ENCODE measurements at regions not wholly inside any gene's neighbourhood (a gene's known extent, or its start where the extent isn't known, plus 50 kb on each side); places are given as distances from the start of the nearest gene placed in this dataset.
"Not testable (repeated sequence)": the region's sequence is repeated elsewhere in the genome, so short reads cannot be mapped to it uniquely, and the experiment has no call there.

DNA sequence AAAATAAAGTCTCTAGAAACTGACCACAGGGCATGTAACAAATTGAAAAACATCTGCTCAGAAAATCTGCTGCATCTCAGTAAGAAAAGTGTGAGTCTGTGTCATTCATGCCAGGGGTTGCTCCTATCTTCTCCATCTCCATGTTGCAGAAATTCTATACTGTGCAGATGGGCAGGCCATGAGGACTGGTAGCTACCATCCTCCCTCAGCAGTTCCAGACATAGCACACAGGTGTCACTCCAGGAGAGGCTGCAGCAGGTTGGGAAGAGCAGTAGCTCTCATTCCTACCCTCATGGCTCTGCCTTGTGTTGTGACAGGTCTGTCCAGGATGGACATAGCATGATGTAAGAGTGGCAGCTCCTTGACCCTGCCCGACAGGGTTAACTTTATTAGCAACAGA is 173.4 kb downstream of the NDUFS4 start:
- DNase-seq (ENCODE audit: low spot score): no peak

DNA sequence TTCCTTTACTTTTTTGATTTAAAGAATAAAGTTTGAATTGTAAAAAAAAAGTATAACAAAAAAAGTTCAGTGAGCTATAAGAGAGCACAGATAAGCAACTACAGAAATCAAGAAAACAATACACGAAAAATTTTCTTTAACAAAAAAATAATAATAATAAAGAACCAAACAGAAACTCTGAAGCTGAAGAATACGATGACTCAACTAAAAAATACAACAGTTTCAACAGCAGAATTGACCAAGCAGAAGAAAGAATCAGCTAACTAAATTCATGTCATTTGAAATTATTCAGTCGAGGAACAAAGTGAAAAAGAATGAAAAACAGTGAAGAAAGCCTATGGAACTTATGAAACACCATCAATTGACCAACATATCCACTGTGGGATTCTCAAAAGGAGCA is 177.7 kb downstream of the NDUFS4 start:
- DNase-seq (ENCODE audit: low spot score): no peak

DNA sequence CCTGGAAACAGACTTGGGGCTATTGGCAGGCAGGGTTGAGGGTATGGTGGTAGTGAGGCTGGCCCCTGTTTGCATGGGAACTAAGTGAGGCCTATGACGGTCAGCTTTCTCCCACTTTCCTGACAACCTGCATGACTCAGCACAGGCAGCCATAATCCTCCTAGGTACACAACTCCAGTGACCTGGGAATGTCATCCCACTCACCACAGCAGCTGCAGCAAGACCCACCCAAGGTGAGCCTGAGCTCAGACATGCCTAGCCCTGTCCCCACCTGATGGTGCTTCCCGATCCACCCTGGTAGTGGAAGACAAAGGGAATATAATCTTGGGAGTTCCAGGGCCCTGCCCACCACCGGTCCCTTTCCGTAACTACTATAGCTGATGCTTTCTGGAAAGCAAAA is 178.7 kb downstream of the NDUFS4 start:
- DNase-seq (ENCODE audit: low spot score): no peak

DNA sequence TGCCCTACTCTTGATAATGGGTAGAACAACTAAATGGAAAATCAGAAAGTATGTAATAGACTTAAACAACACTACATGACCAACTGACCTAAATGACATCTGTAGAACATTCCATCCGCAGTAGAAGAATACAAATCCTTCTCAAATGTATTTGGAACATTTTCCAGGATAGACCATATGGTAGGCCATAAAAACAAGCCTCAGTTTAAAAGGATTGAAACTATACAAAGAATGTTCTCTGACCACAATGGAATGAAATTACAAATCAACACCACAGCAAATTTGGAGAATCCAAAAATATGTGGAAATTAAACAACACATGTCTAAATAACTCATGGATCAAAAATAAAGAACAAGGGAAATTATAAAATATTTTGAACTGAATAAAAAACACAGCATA is 189.2 kb downstream of the NDUFS4 start:
- DNase-seq (ENCODE audit: low spot score): no peak

DNA sequence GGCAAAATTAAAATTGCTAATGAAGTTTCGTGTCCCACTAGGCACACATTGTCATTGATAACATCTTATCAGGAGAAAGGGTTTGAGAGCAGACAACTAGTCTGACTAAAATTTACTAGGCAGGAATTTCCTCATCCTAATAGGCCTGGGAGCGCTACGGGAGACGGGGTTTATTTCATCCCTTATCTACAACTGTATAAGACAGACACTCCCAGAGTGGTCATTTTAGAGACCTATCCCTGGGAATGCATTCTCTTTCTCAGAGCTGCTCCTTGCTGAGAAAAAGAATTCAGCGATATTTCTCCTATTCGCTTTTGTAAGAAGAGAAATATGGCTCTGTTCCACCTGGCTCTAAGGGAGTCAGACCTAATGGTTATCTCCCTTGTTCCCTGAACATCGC is 191.8 kb downstream of the NDUFS4 start:
- DNase-seq (ENCODE audit: low spot score): not testable (repeated sequence)

DNA sequence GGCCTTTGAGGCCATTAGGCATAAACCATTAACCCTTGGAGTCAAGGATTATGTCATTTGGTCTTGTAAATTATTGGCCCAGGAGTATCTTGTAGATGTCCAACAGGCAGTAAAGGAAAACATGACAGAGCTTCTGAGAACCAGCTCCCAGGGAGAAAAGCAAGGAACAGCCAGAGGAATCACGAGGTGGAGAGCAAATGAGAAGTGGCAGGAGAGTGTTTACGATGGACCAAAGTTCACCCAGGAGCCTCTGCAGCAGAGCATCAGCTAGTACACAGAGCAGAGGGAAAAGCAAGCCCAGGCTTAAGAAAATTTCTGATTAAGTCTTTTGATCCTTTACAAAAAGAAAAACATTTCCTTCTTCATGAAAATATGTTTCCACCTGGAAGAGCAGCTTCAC is 206.2 kb downstream of the NDUFS4 start:
- DNase-seq (ENCODE audit: low spot score): no peak

DNA sequence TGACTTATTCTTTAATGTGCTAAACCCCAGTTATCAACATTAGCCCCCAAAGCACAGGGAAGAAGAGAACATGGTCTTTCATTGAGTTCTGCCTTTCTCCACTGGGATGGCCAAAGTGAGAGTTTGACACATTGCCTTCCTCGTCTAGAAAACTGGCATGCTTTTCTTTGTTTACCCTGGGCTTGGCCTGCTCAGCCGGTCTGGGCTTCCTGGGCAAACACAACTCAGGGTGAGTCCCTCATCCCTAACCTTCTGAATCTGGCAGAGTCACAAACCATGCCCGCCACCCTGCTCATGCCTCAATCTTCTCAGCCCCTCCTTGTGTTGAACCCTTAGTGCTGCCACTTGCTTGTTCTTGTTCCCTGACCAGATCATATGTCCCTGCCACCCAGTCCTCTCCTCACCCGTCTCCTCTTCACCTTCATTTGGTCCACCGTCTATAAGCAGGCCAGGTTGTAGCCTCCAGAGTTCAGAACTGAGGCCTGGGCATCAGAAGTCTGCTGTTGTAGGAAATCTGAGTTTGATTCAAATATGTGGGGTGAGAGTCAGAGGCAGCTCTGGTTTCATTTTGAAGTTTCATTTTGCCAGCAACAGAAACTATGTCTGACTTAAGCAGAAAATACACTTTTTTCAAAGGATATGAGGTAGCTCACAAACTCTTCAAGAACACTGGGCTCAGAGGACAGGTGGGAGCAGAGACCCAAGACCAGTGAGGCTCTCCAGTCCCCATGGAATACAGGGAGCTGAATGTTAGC is 217.6 kb downstream of the NDUFS4 start:
- no peak for DNase-seq (ENCODE audit: low spot score)

DNA sequence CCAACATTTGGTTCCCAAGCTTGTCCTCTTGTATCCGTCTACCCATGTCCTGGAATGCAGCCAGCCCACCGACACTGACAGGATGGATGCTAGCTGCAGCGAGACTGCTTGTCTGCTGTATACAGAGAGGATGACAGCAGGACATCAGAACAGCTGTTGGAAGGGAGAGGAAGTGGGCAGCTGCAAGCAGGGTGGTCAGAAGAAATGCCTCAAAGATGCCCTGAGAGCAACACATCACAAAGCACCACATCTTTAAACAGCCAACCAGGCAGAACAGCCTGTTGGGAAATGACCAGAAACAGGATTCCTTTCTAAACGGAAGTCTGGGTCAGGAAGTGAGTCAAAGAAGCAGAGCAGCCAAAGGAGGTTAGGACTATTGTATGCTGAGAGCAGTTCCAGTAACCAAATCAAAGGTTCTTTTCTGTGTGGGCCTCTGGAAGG is 219.1 kb downstream of the NDUFS4 start:
- no peak for DNase-seq (ENCODE audit: low spot score)

DNA sequence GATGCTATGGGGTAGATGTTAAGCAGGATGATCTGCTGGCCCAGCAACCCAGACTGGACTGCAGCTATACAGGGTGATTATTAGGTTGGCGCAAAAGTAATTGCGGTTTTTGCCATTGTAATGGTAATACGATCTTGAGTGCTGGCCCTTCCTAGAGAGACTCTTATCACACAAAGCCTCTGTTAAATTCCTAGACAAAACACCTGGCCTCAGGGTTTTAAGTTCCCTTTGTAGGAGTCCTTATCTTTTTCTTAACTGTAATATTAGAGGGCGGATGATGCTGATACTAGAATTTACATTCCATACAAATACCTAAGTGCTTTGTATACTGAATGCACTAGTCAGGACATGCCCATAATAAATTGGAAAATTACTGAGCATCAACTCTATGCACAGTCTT is 222.2 kb downstream of the NDUFS4 start:
- no peak for DNase-seq (ENCODE audit: low spot score)

DNA sequence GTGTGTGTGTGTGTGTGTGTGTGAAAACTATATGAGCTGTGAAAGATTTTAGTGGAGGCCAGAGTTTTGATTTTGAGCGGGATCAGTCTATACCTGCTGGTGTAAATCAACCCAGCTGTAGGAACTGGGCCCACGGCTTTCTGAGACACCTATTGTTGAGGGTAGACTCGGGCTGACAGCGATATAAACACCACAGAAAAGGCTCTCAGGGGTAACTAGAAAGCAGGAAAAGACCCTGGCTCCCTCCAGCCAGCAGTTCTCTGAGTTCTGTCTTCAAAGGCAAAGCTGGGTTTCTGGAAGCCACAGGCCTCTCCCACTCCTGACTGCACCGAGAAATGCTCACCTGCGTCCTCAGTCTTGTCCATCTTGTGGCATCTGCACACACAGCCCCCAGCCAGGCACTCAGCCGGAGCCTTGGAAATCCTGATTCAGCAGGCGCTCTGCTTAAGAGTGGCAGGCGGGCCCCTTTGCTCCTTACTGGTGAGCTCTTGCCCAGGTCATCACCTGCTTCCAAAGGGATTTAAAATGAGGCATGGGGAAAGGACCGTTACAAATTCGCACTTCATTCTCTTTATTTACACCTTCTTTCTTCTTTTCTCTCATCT is 223.3 kb downstream of the NDUFS4 start:
- no peak for DNase-seq (ENCODE audit: low spot score)

DNA sequence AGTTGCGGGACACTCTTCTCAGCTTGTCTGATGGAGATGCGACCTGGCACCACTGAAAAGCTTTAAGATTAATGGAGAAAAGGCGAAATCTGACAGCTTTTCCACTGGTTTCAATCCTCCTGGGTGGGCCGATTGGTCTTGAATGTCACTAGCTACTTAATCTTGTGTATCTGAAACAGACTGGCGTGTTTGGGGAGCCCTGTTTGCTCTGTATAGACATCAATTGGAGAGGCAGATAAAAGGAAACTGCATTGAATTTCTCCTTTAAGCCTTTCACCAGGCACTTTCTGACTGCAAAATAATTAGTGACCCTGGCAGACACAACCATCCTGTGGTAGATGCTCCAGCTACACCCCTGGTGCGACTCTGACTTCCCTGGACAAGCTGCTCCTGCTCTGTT is 224.2 kb downstream of the NDUFS4 start:
- no peak for DNase-seq (ENCODE audit: low spot score)

DNA sequence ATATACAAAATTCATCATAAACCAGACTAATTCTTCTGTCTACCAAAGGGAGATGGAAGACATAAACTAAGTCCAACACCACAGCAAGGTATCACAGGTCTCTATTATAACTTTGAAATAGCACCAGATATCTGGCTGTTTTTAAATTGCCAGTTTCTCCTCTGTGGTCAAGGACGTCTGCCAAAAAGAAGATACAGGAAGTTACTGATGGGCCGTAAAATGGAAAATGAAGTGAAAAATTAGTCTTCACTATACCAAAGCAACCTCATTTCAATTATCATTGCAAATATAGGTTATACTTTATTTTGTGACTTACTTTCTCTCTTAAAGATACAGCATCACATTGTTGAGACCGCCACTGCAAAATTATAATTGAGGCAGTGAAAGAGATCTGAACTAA is 225.5 kb downstream of the NDUFS4 start:
- no peak for DNase-seq (ENCODE audit: low spot score)

DNA sequence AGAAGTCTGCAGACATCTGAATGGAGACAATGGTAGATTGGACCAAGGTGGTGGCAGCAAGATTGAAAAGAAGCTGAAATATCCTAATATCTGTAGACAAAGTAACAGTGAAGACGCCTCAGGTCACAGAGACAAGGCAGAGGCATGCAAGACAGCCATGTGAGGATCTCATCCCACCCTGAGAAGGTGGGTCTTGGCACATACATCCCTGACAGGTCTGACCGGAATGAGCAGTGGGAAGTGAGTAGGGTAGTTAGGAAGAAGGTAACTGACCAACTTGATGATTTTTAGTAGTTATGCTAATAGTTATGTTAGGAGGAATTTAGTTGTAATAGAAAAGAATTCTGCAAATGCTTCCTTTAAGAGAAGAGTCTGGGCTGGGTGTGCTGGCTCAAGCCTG is 229.6 kb downstream of the NDUFS4 start:
- no peak for DNase-seq (ENCODE audit: low spot score)

DNA sequence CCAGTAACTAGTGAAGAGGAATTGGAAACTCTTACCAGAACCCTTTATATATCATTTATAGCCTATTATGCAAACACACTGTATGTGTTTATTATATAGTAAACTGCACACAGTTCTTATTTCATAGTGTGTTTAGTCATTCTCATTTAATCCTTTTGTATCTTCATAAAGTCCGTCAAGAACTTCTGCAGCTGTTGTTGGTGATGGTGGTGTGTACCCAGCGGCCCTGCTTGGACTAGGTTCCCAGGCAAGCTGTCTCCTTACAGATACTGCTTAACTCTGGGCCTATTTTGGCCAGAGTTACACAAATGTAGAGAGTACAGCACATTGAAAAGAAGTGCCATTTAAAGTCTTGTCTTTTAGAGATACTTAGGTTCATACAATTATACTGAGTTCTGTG is 231.9 kb downstream of the NDUFS4 start:
- no peak for DNase-seq (ENCODE audit: low spot score)

DNA sequence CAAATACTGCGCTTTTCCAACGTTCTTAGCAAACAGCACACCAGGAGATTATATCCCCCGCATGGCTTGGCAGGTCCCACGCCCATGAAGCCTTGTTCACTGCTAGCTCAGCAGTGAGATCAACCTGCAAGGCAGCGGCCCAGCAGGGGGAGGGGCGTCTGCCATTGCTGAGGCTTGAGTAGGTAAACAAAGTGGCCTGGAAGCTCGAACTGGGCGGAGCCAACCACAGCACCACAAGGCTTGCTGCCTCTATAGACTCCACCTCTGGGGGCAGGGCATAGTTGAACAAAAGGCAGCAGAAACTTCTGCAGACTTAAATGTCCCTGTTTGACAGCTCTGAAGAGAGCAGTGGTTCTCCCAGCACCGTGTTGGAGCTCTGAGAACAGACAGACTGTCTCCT is 239.2 kb downstream of the NDUFS4 start:
- not testable (repeated sequence) for DNase-seq (ENCODE audit: low spot score)

DNA sequence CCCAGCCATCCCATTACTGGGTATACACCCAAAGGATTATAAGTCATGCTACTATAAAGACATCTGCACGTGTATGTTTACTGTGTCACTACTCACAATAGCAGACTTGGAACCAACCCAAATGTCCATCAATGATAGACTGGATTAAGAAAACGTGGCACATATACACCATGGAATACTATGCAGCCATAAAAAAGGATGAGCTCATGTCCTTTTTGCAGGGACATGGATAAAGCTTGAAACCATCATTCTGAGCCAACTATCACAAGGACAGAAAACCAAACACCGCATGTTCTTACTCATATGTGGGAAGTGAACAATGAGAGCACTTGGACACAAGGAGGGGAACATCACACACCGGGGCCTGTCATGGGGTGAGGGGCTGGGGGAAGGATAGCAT is 248.0 kb downstream of the NDUFS4 start:
- DNase-seq (ENCODE audit: low spot score): not testable (repeated sequence)

DNA sequence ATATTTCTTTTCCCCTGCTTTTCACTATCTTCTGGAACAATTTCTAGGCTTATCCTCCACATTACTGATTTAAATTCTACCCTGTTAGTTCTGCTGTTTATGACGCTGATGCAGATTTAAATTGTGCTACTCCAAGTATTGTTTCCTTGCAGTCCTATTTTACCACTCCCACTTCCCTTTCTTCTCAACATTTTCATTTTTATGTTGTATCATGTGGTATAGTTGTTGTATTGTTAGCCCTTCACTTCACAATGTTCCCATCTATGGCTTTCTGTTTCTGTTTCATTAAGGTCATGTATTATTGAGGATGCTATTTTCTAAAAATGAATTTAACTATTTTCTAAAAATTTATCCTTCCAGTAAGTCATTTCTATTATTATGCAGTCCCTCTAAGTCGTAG is 254.4 kb downstream of the NDUFS4 start:
- no peak for DNase-seq (ENCODE audit: low spot score)

DNA sequence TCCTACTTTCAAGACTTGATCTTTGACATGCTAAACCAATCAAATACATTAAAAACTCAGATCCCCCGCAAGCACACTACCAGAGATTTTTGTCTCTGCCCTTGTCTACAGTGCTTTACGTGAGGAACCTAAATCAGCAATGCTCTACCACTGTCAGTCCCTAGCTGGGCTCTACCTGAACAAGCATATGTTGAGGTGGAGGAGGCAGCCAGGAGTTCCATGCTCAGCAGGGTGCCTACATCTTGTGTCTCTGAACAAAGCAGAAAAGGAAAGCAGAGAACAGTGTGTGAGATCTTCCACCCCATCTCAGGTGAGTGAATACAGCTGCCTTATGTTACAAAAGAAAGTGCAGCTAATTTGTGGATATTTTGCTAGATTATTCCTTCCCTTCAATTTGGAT is 255.0 kb downstream of the NDUFS4 start:
- no peak for DNase-seq (ENCODE audit: low spot score)

DNA sequence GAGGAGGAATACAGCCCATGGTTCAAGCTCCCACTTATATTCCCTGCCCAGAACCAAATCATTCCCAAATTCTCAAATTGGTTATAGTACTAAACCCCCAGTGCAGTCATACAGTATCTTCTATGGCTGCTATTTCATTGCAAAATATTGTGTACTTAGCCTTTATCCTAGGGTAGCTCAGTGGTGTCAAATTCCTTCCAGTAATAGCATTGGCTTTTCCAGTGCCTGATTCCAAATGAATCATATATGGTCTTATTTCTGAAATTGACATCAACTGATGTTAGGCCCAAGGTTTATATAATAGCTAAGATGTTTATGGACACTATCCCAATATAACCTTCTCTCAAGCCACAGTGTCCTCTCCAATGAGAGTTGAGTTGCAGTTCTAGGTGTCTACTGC is 256.7 kb downstream of the NDUFS4 start:
- no peak for DNase-seq (ENCODE audit: low spot score)

DNA sequence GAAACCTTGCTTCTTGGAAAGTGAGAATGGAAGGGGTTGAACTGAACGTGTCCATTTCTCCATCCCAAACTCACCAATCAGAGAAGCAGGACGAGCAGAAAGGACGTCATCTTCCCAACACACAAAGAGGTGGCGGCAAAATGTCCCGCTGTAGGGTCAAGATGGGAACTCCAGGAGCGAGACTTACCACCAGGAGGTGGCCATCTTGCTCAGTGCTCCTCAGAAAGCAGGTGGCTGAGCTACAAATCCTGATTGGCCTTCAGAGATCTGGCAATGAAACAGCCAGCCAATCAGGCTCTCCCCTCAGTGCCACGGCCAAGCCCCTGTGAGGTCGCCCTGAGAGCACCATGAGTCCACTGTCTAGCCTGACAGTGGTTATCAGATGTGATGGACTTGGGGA is 259.0 kb downstream of the NDUFS4 start:
- DNase-seq (ENCODE audit: low spot score): no peak

DNA sequence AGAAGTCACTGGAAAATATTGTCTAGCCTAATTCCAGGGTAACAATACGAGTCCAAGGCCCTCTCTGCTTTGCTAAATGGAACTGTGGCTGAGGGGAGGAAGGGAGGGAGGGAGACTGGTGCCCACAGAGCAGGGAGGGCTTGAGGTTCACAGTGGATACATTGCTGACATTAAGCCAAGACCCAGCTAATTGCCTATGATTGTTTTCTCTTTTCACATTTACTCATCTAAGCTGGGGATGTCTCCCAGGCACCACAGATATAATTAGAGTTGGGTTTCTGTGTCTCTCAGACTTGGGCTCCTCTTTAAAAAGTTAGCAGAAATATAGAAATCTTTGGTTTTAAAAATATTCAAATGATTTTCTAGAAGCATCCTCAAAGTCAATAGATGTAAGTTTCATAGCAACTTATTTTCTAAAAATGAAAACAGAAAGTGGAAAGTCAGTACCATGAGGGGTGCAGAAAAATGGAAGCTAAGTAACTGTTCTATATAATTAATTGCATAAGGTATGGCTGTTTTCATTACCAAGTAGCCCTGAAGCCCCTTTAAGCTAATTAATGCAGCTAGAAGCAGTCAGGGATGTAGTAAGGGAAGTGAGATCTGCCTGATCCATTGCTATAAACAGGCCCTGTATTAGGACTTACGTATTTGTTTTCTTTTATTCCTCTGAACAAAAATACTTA is 259.8 kb downstream of the NDUFS4 start:
- no peak for DNase-seq (ENCODE audit: low spot score)

DNA sequence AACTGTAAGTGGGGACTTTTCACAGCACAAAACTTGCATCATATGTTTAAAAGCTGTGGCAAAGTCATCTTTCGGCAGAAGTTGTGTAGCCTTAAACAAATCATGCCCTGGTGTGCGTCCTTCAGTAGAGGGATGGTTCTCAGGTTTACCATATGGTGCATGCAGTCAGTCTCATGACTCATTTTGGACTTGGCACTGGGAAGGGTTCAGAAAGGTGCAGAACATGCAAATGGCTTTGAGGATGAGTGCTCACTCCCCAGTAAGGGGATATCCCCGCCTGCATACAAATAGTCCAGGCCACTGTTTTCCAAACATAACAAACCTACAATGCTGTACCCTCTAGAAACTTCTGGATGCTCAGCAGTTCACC is 260.3 kb downstream of the NDUFS4 start:
- no peak for DNase-seq (ENCODE audit: low spot score)

DNA sequence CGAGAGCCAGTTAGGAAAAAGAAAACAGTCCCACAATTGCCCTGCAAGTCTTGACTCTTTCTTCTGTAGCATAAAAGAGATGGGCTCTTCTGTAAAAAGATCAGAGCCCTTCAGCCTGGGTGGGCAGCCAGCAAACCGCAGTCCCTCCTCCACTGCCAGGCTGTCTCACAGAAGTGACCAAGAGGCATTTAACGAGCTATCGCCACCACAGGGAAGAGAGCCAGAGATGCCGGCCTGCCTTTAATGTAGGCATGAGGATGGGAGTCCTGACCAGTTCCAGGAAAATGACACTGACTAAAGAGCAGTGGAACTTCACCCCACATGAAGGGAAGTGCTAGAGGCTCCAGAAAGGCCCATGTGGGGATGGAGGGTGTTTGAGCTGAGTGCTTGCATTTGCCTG is 264.6 kb downstream of the NDUFS4 start:
- no peak for DNase-seq (ENCODE audit: low spot score)

DNA sequence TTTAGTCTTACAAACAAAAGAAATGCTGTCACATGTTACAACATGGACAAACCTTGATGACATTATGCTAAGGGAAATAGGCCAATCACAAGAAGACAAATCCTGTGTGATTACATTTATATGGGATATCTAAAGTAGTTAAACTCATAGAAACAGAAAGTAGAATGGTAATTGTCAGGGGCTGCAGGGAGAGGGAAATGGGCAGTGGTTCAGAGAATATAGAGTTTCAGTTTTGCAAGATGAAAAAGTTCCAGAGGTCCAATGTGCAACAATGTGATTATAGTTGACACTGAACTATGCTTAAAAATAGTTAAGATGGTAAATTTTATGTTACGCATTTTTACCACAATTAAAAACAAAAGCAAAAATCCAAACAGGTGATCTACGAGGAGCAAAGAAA is 265.5 kb downstream of the NDUFS4 start:
- DNase-seq (ENCODE audit: low spot score): no peak
